Jurkat, Clone E6-1 (cell line): ENCODE measurements at regions not wholly inside any gene's neighbourhood (a gene's known extent, or its start where the extent isn't known, plus 50 kb on each side); places are given as distances from the start of the nearest gene placed in this dataset.
"Not testable (repeated sequence)": the region's sequence is repeated elsewhere in the genome, so short reads cannot be mapped to it uniquely, and the experiment has no call there.

ENCODE experiments used
- DNase-seq: peaks from one replicate; pipeline ENCODE4 v3.0.0-alpha.2; 2011; ENCODE audit warnings: low read depth, low spot score
- H3K4me3 ChIP-seq: 2 replicates; pipeline ENCODE4 v1.5.1; 2011; ENCODE audit warnings: mild to moderate bottlenecking, low read length, control low read depth, moderate library complexity

DNA sequence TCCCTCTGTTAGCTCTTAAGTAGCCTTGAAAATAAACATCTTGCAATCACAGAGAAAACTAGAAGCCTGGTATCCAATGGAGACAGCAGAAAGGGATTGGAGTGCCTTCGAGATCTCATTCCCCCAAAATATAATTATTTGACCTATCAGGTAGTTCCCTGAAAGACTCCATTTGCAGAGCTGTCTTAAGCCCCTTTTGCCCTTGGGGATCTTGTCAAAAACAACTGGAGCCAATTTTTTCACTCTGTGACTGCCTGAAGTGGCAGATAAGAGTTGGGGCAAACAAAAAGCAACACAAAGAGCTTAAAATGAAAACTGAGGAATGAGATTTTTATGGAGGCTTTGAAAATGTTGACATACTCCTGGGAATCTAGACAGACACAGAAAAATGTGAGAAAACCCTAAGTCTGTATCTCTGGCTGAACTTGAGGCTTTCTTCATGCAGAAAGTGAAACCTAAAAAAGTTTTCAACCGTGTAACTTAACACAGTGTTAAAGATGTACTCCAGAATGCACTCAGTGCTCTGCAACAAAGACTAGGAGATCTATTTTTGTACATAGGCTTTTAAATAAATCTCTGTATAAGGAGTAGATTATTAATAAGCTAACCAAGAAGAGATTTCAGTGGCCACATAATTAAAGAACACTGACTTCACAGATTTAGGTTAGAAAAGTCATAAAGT, 971.1 kb upstream of the MAN1A1 start:
- DNase-seq, result no peak
- no peak overlapping the region for H3K4me3 ChIP-seq

DNA sequence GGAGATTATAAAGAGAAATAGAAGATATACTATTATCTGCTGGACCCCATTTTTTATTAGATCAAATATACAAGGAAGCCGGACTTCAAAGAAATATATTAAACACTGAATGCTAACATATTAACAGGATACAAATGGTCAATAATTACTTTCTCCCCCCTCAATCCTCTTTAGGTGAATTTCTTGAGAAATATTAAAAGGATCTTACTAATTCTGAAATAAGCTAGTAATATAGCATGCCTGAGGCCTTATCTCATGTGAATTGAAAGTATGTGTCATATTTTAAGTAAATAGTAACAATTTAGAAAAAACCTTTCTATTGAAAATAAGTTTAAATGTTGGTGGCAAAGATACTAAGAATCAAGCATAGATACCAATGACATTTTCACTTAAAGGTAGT, 954.7 kb upstream of the MAN1A1 start:
- DNase-seq, result no peak
- H3K4me3 ChIP-seq, result no peak overlapping the region

DNA sequence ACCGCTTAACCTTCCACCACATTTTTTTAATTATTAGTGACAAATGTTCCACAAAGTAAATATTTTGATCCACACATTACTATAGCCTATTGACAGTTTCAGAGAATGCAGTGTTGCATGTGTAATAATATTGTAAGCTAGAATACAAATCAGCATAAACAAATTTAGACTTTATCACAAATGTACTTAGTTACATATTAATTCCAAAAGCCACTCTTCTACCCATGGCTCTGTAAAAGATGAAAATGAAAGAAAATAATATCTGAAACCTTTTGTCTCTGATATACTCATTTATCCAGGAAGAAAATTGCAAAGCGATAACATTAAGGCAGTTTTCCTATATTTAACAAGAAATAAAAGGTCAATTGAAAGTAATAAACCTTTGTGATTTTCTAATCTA, 954.0 kb upstream of the MAN1A1 start:
- no peak overlapping the region for H3K4me3 ChIP-seq
- DNase-seq, result no peak

DNA sequence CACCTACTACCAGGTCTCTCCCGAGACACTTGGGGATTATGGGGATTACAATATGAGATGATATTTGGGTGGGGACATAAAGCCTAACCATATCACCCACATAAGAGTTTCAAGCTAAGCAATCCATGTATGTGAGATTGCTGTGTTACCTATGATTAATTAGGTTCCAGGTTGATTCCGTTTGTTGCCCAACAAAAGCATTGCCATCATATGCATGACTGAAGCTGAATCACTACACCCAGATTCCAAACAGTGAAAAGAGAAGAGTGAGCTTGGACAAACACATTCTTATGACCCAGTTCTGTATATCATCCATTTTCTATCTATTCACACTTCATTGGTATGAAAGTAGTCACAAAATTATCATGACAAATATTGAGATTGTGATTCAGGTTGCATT, 952.5 kb upstream of the MAN1A1 start:
- DNase-seq, result no peak
- no peak overlapping the region for H3K4me3 ChIP-seq

GRCh38 chr6:120290964-120291363, 941.4 kb upstream of the MAN1A1 start:
- DNase-seq, result no peak
- H3K4me3 ChIP-seq, result no peak overlapping the region

- H3K4me3 ChIP-seq, result no peak overlapping the region
- no peak for DNase-seq
Measured at GRCh38 chr6:120282005-120282404, 932.4 kb upstream of the MAN1A1 start.

- no peak for DNase-seq
- no peak overlapping the region for H3K4me3 ChIP-seq
Measured at GRCh38 chr6:120279466-120280167, 930.1 kb upstream of the MAN1A1 start.

DNA sequence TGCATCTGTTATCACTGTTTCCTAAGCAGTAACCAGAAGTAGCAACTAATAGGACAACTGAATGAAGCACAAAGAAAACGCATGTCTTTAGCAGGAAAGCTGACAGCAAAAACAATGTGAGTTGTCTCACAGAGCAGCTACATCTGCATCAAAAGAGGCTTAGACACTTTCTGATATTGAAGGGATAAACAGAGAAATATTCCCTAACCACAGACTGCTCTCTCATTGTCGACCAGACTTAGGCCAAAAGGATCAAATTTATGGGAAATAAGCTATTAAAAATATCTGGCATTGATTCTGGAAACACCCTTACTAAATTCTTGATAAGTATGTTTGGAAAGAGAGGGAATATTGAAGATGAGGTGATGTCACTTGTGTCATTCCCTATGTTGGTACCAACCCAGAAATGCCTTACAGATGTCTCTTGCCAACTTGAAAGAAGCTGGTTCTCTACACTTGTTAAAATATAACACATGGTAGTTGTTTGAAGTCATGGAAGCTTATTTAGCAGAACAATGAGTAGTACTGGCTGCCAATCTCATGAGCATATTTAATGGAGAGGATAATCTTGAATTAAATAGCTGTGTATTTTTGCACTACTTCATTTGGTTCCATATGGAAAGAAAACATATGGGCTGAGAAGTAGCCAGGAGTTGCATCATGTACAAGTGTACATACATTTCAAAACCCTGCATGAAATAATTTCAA, 929.3 kb upstream of the MAN1A1 start:
- DNase-seq, result no peak
- H3K4me3 ChIP-seq, result no peak overlapping the region

DNA sequence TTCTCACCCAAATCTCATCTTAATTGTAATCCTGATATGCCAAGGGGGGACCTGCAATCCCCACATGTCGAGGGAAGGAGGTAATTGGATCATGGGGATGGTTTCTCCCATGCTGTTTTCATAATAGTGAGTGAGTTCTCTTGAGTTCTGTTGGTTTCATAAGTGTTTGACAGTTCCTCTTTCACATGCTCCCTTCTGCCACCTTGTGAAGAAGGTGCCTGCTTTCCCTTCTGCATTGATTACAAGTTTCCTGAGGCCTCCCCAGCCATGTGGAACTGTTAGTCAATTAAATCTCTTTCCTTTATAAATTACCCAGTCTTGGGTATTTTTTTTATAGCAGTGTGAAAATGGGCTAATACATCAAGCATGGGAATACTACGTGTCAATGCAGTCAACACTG, 925.0 kb upstream of the MAN1A1 start:
- DNase-seq, result no peak
- no peak overlapping the region for H3K4me3 ChIP-seq

- no peak overlapping the region for H3K4me3 ChIP-seq
- no peak for DNase-seq
Measured at GRCh38 chr6:120273411-120273810, 923.9 kb upstream of the MAN1A1 start.

GRCh38 chr6:120272038-120272437, 922.5 kb upstream of the MAN1A1 start:
- H3K4me3 ChIP-seq, result no peak overlapping the region
- DNase-seq, result no peak

DNA sequence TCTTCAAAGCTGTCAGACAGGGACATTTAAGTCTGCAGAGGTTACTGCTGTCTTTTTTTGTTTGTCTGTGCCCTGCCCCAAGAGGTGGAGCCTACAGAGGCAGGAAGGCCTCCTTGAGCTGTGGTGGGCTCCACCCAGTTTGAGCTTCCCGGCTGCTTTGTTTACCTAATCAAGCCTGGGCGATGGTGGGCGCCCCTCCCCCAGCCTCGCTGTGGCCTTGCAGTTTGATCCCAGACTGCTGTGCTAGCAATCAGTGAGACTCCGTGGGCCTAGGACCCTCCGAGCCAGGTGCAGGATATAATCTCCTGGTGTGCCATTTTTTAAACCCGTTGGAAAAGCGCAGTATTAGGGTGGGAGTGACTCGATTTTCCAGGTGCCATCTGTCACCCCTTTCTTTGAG, 918.7 kb upstream of the MAN1A1 start:
- DNase-seq, H3K4me3 ChIP-seq: not testable (repeated sequence)

GRCh38 chr6:120262354-120262753, 912.8 kb upstream of the MAN1A1 start:
- H3K4me3 ChIP-seq, result no peak overlapping the region
- no peak for DNase-seq

DNA sequence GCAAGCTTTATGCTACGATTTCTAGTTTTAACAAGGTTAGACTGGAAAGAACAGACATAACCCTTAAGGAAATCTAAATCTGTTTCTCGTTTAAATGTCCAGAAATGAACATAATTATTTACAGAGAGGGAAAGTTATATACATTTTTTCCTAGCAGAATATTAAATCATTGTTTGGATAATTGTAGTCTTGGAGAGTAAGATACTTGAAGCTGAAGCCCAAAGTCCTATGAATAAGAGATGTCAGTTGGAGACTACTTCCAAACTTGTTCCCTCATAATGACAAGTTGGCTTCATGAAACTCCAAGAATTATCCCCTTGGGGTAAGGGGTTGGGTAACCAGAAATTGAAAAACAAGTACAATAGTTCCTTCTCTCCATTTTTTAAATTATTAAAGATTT, 911.1 kb upstream of the MAN1A1 start:
- DNase-seq, result no peak
- H3K4me3 ChIP-seq, result no peak overlapping the region

DNA sequence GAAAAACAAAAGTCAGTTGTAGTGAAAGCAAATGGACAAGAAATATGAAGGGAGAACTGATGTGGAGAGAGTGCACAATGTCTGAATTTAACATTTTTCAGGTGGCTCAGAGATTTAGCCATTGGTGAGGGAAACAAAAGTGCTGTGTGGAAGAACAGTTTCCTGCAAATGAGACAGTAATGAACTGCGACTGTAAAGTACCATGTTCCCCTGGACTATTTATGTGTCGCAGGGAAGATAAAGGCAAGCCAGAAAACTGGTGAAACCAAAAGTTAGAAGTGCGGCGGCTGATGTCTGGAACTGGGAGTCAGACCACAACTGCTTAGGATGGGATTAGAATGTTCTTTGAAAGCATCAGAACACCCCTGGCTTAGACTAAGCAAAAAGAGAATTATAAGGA, 905.1 kb upstream of the MAN1A1 start:
- DNase-seq, result no peak
- H3K4me3 ChIP-seq, result no peak overlapping the region

- DNase-seq, result no peak
- no peak overlapping the region for H3K4me3 ChIP-seq
Measured at GRCh38 chr6:120248451-120248850, 898.9 kb upstream of the MAN1A1 start.

DNA sequence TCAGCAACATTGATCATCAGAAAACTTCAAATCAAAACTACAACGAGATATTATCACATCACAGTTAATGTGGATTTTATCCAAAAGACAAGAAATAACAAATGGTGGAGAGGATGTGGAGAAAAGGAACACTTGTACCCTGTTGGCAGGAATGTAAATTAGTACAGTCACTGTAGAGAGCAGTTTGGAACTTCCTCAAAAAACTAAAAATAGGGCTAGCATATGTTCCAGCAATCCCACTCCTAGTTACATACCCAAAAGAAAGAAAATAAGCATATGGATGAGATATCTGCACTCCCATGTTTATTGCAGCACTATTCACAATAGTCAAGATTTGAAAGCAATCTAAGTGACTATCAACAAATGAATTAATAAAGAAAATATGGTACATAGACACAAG, 887.7 kb upstream of the MAN1A1 start:
- DNase-seq, result no peak
- no peak overlapping the region for H3K4me3 ChIP-seq

DNA sequence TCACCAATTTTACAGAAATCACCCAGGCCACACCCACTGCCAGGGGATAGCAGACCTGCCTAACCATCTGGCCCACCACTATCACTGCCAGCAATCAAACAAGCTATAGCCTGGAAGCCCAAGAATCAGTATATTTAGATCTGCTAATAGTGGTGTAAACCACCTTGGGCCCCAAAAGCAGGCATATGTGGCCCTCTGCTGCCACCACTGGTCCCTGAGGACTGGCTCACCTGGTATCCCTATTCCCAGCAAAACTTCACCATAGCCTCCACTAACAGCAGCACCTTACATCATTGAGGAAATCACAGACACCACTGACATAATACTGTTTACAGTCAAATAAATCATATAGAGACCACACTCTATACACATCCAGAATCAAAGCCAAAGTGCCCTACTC, 880.4 kb upstream of the MAN1A1 start:
- no peak for DNase-seq

GRCh38 chr6:120228297-120228696, 878.7 kb upstream of the MAN1A1 start:
- DNase-seq, result no peak
- no peak overlapping the region for H3K4me3 ChIP-seq

More for the DNA sequence above, 880.4 kb upstream of the MAN1A1 start:
- H3K4me3 ChIP-seq, result no peak overlapping the region

GRCh38 chr6:120219339-120219738, 869.8 kb upstream of the MAN1A1 start:
- no peak for DNase-seq
- H3K4me3 ChIP-seq, result no peak overlapping the region
